ENCODE measurements at regions not wholly inside any gene's neighbourhood (a gene's known extent, or its start where the extent isn't known, plus 50 kb on each side); places are given as distances from the start of the nearest gene placed in this dataset.

DNA sequence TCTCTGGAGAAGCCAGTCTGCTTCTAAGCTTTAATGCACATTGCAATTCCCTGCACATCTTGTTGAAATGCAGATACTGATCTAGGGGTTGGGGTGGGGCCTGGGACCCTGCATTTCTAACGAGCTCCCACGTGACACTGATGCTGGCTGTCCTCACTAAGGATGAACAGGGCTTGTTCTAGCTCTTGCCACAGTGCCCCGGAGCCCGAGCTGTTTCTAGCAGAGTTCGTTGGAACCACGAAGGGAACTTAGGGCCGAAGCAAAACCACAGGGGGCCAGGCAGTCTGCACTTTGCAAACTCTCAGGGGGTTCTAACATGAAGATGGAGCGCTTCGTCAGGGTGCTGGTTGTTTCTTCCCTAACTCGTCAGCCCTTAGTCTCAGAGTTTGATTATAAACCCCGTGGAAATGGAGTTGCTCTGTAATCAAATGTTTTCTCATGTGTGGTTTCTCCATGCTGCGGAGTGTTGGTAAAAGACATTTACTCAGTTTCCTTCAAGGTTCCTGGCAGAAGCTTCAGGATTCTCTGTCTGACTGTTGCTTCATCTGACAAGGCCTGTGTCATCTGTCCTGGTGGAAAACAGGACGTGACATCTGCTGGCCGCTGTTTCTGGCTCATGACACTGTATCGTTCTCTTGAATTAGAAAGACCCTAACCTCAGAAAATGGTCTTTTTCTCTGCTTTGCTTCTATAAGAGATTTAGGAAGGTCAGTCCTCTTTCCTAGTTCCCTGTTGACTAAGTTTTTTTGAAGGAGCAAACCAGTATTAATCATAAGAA is 221.5 kb downstream of the TEX29 start:
- DNase-seq: no peak

DNA sequence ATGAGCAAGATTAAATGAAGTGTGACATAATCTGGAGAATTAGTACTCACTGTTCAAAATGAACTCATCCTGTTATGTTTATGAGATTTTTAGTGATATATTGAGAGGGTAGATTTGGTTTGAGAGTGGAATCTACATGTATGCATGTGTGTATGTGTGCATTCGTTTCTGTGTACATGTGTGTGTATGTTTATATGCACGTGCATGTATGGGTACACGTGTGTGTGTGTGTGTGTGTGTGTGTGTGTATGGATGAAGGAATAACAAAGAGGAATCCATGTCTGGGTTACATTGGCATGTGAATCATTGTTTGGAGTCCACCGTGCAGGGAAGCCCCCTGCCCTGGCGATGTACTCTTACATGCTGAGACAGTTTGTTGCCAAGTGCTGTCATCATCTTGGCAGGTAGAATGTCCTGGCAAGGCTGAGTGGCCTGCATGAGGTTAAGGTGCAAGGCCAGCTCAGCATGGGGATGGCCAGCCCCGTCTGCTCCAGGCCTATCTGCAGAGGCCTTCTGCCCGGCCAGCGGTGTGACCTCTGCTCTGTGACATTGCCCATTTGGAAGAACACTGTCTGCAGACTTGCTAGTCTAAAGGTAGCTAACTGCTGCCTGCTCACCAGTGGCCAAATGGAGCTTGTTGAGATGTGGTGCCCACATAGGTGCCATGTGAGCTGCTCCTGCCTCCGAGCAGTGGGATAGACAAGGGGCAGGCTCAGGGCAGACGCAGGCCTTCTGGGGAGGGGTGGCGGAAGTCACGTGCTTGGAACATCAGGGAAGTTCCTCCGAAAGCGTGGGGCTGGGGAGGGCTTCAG is 222.3 kb downstream of the TEX29 start:
- no peak for DNase-seq

DNA sequence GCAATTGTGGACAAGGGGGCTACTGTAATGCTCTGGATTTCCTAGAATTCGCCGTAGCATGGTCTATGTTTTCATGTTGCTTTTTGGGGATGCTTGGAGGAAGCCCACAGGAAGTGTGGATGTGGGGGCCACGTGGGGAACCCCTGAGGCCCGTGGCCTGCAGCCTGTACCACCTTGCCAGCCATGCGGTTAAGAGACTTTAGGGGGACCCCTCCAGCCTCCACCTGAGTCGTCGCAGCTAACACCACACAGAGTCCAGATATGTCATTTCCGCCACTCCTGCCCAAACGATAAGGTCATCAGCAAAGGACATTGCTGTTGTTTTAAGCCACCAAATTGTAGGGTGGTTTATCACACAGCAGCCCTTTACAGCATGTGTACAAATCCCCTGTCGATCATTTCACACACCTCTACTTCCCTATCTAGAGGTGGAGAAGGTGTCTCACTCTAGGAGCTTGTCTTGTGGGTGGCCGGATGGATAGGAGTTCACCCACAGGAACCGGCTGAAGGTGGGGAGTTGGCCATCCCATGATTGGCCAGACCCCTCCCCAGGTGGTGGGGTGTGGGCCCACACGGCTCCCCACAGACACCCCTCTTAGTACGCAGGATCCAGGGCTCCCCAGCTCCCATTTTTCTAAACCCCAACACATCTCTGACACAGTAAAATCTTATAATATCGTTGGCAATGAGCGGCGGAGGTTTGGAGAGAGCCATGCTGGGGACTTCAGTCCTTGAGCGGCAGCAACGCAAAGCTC is 226.7 kb downstream of the TEX29 start:
- DNase-seq: no peak

DNA sequence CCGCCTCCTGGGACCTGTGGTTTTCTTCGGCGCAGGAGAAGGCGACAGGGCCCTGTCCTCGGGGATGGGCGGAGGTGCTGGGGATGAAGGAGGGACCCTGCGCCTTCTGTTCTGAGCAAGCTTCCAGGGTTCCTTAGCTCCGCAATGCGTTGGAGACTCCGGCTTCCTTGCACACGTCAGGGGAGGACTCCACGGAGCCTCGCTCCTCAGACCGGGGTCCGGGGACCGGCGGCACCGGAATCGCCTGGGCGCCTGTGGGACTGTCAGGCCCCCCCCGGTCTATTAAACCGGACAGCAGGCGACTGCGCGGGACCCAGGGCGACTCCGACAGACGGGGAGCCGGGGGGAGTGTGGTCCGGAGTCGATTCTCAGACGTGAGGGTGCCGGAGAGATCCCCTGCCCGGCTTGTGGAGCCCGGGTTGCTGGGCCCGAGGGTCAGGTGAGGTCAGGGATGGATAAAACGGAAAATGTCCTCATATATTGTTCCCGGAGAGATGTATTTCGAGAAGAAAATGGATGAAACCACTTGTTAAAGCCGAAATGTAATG is 227.4 kb downstream of the TEX29 start:
- no peak for DNase-seq

DNA sequence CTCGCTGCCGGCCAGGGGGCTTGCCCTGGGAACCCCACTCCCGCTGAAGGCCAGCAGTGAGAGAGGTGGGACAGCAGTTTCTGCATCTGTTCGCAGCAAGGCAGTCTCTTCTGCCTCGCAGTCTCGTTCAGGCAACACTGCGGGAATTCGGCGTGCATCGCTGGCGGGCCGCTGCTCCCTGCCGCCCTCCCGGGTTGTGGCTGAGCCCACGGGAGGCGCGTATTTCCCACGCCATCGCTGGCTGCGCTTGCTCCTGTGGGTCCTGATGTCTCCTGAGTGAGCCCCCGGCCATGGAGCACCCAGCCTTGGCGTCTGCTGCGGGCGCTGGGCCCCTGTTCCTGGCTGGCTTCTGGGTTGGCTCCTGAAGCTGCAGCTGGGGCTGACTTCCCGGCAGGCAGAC is 227.9 kb downstream of the TEX29 start:
- no peak for DNase-seq

DNA sequence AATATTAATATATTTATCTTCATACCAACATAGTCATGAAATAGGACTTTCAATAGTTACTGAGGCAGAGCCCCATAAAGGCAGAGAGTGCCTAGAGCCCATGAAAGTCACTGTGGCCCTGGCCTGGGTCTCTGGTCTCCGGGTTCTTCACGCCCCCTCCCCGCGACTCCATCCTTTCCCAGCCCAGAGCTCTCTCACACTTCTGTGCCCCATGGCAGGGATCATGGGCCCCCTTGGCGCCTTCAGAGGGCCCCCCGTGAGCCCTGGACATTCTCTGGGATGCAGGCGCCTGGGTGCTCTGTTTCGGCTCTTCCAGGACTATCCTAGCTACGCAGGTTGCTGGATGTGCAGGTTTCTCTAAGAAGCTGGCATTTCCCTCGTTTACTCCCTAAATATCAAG is 228.4 kb downstream of the TEX29 start:
- DNase-seq: no peak

DNA sequence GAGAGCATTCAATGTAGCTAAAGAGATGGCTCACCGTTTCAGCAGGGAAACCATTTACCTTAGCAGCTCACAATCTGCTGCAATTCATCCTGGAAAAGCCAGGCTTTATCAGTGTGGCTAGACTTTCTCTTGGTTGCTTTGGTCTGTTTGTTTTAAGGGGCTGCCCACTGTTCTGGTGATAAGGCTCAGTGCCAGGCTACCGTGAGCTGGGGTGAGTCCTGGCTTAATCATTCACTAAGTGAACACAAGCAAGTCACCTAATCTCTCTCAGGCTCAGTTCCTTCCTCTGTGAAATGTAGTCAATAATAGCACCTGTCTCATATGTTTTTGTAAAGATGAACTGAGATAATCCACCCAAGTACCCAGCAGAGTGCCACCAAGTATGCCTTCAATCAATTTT is 229.0 kb downstream of the TEX29 start:
- DNase-seq: no peak

DNA sequence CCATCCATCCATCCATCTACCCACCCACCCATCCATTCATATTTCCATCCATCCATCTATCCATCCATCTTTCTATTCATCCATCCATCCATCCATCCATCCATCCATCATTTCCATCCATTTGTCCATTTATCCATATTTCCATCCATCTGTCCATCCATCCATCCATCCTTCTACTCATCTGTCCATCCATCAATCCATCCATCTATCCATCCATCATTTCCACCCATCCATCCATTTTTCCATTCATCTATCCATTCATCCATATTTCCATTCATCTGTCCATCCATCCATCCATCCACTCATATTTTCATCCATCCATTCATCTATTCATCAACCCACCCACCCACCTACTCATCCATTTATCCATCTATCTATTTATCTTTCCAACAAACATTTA is 229.6 kb downstream of the TEX29 start:
- no peak for DNase-seq

DNA sequence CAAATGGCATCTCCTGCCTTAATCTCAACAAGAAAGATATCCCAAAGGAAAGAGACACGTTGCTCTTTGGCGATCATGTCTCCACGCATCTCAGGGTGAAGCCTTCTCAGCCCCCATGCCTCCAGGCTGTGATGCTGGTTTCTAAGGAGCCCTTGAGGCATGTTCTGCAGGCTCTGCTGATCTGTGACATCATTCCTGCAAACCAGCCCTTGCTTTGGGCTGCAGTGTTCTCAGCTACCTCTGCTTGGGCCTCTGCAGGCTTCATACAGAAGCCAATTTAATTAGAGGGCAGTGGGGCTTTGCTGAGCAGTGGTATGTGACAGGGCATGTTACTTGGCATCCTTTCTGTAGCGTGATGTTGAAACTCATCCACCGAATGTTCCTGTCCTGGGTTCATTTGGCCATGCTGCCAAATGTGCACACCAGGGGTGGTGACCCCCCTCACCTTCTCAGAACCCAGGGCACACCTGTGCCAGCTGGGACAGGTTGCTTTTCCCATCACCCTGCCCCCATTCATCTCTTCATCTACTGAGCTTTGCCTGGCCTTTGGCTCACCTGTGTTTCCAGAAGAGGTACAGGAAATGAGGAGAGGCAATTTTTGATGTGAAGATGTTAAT is 230.9 kb downstream of the TEX29 start:
- no peak for DNase-seq

DNA sequence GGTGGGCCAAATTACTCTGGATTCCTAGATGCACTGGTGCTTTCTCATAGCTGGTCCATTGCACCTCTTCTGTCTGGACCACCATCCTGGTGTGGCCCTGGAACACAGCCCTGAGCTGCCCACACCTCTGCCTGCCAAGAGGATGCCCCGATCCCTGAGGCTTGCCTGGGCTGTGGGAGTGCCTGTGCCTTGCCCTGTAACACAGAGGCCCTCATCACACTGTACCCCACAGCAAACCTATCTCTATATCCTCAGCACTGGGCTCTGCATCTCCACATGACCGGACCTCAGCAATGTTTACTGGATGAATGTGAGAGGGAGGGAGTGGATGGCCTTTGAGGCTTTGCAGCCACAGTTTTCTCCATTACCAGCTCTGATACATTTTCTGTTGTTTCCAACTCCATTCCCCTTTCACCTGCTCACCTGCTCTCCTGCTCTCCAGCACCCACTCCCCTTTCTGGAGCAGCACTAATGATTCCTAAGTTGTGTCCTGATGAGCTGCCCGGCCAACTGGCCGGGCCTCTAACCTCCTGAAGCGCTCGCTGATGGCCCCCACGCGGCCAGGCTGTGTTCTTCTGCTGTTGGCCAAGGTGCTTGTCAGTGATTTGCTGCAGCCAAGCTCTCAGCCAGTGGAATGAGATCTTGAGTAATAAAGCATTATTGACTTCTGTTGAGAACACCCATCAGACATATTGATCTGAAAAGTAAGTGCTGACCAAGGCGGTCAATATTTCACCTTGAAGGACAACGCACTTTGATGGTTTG is 232.6 kb downstream of the TEX29 start:
- DNase-seq: no peak

DNA sequence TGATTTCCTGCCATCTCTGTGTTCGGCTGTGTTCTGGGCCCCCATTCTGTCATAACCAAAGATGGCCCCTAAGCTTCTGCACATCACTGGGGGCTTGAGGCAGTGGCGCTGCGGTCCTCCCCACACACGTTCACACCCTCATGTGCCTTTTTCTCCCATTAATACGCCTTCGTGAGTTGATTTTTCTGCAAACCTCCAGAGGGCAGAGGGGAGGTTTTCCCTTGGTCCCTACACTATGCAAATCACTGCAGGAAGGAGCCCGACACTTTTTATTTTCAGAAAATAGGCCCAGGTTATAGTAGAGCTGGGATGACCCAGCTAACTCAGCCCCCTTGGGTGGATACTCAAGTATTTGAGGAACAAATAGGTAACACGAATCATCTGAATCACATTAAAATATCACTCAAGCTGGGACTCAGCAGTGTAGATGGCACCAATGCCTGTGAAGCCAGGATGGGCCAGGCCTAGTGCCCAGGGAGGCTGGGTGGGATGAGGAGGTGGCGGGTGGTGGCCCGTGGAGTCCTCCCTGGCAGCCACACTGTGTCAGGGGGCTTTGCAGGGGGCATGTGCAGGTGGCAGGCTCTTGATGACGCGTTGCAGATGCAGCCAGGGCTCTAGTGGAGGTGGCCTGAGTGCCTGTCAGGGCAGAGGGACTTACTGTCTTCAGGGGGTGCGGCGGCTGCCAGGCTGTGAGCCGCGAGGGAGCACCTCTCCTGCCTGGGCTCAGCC is 234.3 kb downstream of the TEX29 start:
- DNase-seq: no peak

DNA sequence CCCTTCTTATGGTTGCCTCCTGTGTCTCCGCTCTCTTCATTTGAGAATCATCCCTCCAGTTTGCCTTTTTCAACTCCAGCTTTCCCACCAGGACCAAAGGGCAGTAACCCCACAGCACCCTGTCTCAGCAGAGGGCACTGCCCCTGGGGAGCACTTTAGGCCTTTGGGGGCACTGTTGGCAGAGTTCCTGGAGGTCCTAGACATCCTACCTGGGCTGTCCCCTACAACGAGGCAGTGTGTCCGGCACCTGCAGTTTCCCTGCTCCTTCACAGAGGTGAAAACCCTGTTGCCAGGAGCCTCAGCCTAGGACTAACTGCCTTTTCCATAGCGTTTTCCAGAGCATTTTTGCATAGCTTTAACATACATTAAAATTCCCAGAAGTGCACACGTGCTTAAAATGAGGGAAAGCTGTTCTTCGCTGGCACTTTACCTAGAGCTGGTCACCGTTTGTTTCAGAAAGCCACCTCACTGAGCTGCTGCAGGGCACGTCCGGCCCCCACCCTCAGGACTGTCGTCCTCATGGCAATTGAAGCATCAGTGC is 234.9 kb downstream of the TEX29 start:
- DNase-seq: no peak

DNA sequence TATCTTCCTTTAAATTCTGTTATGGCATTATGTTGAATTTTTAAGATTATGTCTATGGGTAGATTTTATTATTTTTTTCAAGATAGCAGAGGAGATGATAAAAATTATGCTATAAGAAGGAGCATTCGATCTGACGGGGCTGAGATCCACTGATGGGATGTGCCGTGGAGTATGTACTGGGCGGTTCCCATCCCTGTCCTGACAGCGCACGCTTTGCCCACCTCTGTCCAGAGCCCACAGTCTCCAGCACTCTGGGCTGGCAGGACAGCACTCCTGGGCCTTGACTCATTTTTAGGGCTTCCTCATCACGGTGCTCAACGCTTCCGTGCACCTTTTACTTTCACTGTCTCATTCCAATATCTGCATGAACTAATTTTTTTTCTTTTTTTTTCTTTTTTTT is 235.5 kb downstream of the TEX29 start:
- no peak for DNase-seq

DNA sequence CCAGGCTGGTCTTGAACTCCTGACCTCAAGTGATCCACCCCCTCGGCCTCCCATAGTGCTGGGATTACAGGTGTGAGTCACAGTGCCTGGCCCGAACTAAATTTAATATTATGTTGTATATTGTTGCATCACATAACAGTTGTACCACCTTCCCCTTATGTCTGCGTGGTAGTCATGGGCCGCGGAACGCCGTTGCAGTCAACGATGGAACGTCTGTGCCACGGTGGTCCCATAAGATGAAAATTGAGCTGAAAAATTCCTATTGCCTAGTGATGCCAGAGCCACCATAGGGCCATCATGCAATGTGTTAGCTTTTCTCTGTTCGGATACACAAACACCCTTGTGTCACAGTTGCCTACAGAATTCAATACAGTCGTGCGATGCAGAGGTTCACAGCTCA is 236.1 kb downstream of the TEX29 start:
- DNase-seq: no peak

DNA sequence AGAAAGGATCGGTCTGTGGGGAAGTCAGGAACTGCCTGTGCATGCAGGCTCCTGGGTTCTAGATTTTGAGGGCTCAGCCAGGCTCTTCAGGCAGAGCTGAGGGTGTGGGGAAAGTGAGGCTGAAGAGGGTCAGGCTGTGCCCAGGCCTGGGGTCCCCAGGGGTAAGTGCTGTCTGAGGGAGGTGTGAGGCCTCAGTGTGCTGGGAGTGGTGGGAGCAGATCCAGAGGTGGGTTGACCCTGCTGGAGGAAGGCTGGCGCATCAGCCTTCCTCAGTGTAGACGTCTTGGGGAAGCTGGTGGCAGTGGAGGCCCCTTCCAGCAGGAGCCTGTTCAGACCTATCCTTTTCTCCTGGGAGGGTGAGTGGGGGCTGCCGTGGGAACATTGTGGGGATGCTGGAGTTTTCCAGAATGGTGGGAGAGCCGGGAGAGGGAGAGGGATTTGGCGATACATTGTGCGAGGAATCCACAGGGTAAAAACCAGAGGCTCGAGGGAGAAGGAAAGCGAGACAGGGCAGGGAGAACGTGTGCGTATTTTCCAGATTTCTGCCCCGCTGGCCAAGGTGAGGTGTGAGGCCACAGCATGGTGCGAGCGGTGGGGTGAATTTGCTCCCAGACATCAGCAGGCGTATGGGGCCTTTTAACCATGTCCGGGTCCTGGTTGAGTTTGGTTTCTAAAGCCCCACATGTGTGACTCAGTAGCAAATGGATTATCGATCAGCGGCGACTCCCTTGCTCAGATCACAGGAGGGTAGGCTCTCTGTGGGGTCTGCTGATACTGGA is 237.7 kb downstream of the TEX29 start:
- DNase-seq: no peak

DNA sequence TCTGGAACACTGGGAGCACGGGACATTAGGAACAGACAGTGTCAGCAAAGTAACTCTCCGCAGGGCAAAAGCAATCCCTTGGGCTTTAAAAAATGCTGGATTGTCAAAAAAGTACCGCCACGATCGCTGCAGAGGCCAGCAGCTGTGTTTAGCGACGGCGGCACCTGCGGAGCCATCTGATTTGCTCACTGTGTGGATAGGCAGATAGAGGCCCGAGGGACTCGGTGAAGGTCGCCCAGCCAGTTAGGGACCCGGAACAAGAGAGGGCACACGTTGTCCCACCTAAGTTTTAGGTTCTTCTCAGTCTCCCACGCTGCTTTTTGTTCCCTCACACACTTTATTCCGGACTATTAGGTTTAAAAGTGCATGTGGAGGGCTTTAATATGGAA is 238.3 kb downstream of the TEX29 start:
- no peak for DNase-seq

DNA sequence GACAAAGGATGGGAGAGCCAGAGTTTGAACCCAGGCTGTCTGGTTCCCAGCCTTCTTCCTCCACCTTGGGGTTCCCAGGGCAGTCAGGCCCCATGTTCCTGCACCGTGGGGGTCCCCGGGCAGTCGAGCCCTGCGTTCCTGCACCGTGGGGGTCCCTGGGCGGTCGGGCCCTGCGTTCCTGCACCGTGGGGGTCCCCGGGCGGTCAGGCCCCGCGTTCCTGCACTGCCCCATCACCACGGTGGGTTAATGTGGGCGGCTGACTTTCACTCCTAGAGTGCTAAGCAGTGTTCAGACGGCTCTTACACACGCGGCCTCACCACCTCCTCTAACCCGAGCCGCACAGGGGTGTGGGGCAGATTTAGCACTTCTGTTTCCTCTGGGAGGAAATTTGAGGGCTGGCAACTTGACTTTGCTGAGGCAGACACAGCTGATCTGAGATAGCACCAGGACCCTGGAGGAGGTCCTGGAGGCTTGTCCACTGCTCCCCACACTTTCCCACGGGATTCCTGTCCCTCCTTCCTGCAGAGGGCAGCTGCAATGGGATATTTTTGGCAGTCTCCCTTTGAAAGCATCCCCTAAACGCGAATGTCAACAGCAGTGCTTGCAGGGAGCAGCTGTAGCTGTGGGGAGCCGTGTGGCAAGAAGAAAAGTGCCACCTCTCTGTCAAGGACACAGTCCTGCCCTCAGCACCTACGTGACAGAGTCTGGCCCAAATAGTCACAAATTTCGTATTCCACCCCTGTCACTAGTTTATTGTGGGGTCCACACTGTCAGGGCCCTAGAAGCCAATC is 239.4 kb downstream of the TEX29 start:
- no peak for DNase-seq

DNA sequence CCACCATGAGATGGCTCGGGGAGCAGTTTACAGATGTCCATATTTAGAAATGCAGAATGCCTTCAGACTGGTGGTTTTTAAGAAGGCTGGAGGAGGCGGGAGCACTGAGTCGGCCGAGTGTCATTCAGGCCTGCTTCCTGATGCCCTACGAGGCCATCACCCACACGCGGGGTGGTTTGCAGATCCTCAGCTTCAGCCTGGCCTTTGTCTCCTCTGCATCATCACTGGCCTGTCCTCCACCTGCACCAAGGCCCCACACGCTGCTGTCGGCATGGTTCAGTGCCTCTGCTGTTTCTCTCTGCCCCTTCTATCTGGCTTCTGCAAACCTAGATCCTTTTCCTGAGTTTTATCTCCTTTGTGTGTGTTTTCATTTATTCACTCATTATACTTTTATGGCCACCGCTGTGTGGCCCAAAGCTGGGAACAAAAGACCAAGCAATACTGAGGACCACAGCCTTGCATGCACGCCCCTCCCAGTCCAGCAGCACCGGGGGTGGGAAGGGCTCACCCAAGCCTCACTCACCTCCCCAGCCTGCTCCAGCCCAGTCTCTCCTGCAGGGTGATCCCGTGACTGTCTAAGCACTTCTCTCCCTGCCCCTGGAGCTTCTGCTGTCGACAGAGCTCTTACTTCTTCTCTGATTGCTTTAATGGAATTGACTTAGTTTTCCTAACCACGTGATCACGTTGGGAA is 240.8 kb downstream of the TEX29 start:
- no peak for DNase-seq

DNA sequence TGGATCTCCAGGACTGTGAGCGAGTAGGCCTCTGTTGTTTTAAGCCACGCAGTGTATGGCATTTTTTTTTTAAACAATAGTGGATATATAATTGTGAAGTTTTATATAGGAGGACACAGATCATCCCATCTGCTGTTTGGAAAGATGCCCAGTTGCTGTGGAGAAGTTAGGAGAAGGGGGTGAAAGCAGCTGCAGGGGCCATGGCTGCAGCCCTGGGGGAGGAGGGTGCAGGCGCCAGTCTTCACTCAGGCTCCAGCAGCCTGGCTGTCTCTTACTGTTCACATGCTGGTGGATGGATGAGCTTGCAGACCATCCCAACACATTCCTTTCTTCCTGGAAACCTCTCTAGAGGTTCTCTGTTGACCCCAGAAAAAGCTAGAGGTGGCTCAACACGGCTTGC is 242.3 kb downstream of the TEX29 start:
- DNase-seq: no peak
